Right atrium auricular region (tissue), 2 donors: ENCODE measurements at regions not wholly inside any gene's neighbourhood (a gene's known extent, or its start where the extent isn't known, plus 50 kb on each side); places are given as distances from the start of the nearest gene placed in this dataset.

Source experiments
- DNase-seq: peaks from one replicate; pipeline ENCODE4 v3.0.0-alpha.2; 2019; ENCODE audit warnings: low spot score
- H3K27ac ChIP-seq, 2 donors: fragments of 200-600 bp; sonication (generic); 1 replicate in 1 of 2; 2 replicates in 1 of 2; pipeline ENCODE4 v1.5.1; 2016 to 2019
- H3K27me3 ChIP-seq, 2 donors: fragments of 200-600 bp; sonication (generic); one replicate each; pipeline versions ENCODE4 v1.5.1 to v1.6.0; 2017 to 2019
- H3K36me3 ChIP-seq: fragments of 200-600 bp; sonication (generic); one replicate; pipeline ENCODE4 v1.5.1; 2016
- H3K4me1 ChIP-seq, 2 donors: fragments of 200-600 bp; sonication (generic); one replicate each; pipeline versions ENCODE4 v1.5.1 to v1.6.0; 2017 to 2019
- H3K4me3 ChIP-seq, 2 donors: fragments of 200-600 bp; sonication (generic); 1 replicate in 1 of 2; 2 replicates in 1 of 2; pipeline ENCODE4 v1.5.1; 2017 to 2019; ENCODE audit warnings: mild to moderate bottlenecking in 1 of 2, moderate library complexity in 1 of 2
- H3K9me3 ChIP-seq, 2 donors: fragments of 200-600 bp; sonication (generic); one replicate each; pipeline ENCODE4 v1.5.1; 2019
- TF ChIP-seq, protein P1 (sequence below), 2 donors: fragments of 200-600 bp; sonication (generic); IDR thresholded peaks; one replicate each; pipeline ENCODE4 v1.5.1; 2019; ENCODE audit warnings: antibody characterized with exemption in 2 of 2

DNA sequence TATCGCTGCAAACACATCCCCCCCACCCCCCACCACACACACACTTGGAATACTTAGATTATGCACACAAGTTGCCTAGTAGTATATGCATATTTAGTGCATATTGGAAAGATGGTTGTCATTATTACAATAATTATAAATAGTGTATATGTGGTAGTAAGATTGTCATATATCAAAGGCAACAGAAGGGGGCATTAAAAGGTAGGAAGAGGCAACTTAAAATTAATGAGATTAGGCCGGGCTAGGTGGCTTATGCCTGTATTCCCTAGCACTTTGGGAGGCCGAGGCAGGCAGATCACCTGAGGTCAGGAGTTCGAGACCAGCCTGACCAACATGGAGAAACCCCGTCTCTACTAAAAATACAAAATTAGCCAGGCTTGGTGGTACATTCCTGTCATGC is 52.1 kb downstream of the GSC start:
- Histone ChIP-seq H3K4me3 (no peak overlapping the region), H3K27me3 (no peaks in the 10 kb centered on the region), H3K4me1 (no peaks in the 10 kb centered on the region), H3K9me3 (no peaks in the 10 kb centered on the region), H3K36me3 (no peaks in the 10 kb centered on the region), H3K27ac (no peak overlapping the region)
- DNase-seq: no peak
- TF ChIP-seq, protein P1, sequence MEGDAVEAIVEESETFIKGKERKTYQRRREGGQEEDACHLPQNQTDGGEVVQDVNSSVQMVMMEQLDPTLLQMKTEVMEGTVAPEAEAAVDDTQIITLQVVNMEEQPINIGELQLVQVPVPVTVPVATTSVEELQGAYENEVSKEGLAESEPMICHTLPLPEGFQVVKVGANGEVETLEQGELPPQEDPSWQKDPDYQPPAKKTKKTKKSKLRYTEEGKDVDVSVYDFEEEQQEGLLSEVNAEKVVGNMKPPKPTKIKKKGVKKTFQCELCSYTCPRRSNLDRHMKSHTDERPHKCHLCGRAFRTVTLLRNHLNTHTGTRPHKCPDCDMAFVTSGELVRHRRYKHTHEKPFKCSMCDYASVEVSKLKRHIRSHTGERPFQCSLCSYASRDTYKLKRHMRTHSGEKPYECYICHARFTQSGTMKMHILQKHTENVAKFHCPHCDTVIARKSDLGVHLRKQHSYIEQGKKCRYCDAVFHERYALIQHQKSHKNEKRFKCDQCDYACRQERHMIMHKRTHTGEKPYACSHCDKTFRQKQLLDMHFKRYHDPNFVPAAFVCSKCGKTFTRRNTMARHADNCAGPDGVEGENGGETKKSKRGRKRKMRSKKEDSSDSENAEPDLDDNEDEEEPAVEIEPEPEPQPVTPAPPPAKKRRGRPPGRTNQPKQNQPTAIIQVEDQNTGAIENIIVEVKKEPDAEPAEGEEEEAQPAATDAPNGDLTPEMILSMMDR (IDR thresholded peaks at IDR 0.05): no peak

DNA sequence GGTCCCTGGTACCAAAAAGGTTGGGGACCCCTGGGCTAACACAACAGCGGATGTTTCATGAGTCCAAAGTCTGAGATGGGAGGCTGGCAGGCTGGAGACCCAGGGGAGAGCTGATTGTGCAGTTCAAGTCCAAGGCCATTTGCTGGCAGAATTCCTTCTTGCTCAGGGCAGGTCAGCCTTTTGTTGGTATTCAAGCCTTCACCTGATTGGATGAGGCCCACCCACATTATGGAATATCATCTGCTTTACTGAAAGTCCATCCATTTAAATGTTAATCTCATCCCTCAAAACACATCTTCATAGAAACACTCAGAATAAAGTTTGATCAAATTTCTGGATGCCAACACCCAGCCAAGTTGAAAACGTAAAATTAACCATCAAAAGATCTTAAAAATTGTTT is 52.9 kb downstream of the GSC start:
- Histone ChIP-seq H3K27ac (no peak overlapping the region), H3K4me1 (no peaks in the 10 kb centered on the region), H3K4me3 (no peak overlapping the region), H3K9me3 (no peaks in the 10 kb centered on the region), H3K36me3 (no peaks in the 10 kb centered on the region), H3K27me3 (no peaks in the 10 kb centered on the region)
- no peak for DNase-seq
- TF ChIP-seq, protein P1 (IDR thresholded peaks at IDR 0.05): no peak

DNA sequence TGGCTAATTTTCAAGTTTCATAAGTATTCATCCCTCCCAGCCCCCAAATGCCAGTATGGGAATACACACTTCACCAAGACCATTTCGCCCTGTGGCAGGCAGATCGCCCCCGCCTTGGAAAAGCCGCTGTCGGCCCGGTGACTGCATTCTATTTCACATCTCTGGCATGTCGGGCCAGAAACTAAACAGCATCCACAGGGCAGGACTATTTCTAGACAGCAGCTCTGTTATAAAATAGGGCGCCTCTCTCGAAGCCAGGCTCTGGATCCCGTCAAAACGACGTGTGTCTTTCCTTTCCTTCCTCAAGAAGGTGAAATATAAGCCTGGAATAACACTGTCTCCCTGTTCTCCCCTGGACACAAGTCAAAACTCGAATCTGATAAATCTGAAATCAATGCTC is 56.8 kb downstream of the GSC start:
- no peak for DNase-seq
- Histone ChIP-seq H3K27me3 (no peaks in the 10 kb centered on the region), H3K36me3 (no peaks in the 10 kb centered on the region), H3K4me1 (no peaks in the 10 kb centered on the region), H3K27ac (no peak overlapping the region), H3K4me3 (no peak overlapping the region), H3K9me3 (no peaks in the 10 kb centered on the region)
- TF ChIP-seq, protein P1 (IDR thresholded peaks at IDR 0.05): no peak

DNA sequence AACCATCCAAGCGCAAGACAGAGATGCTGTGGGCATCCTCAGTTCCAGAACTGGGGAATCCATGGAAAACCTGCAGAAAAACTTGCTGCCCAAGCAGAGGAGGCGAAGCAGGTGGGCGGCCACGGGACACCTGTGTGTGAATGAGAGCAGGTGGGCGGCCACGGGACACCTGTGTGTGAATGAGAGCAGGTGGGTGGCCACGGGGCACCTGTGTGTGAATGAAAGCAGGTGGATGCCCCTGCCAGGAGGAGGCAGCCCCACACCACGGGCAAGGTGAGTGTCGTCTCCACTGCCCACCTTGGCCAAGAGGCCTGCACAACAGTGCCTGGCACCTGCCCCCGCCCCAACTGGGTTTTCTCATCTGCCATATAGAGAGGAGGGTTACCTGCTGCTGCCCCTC is 59.2 kb downstream of the GSC start:
- Histone ChIP-seq H3K36me3 (no peaks in the 10 kb centered on the region), H3K4me3 (no peak overlapping the region), H3K4me1 (no peaks in the 10 kb centered on the region), H3K27me3 (no peaks in the 10 kb centered on the region), H3K9me3 (no peaks in the 10 kb centered on the region), H3K27ac (no peak overlapping the region)
- DNase-seq: no peak
- TF ChIP-seq, protein P1 (IDR thresholded peaks at IDR 0.05): no peak

DNA sequence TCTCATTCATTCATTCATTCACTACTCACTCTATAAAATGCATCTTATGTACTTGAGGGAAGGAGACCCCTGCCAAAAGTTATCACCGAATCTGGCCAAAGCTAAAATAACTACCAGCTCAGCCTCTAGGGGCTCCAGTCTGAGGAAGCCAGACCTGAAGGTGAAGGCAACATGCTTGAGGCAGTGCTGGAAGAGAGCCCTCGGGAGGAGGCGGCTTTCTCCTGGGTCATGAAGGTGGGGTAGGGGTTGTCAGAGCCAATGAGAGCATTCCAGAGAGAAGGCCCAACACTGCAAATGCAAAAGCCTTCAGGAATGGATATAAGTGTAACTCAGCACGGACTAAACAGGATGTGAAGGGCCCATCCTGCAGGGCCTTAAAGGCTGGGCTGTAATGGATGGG is 62.4 kb downstream of the GSC start:
- Histone ChIP-seq H3K27me3 (no peaks in the 10 kb centered on the region), H3K27ac (no peak overlapping the region), H3K4me1 (no peaks in the 10 kb centered on the region), H3K36me3 (no peaks in the 10 kb centered on the region), H3K4me3 (no peak overlapping the region), H3K9me3 (no peaks in the 10 kb centered on the region)
- TF ChIP-seq, protein P1 (IDR thresholded peaks at IDR 0.05): no peak
- DNase-seq: no peak

DNA sequence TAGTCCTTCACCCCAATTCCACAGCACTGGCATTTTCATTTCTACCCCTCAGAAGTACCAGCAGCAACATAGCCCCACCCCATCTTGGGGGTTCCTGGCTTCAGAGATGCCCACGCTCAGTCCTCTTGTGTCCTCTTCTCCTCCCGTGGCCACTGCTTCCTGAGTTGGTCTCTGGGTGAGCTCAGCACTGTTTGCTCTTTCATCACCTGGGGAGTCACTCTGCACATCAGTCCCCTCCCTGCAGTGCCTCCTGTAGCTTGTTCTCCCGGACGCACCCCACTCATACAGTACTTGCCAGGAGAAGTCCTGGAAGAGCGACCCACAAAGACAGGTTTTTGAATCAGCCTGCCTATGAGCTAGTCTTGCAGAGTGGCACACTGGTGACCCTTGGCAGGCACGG is 63.8 kb downstream of the GSC start:
- H3K36me3 ChIP-seq: no peaks in the 10 kb centered on the region
- no peak overlapping the region for H3K4me3 ChIP-seq
- H3K9me3 ChIP-seq: no peaks in the 10 kb centered on the region
- no peaks in the 10 kb centered on the region for H3K4me1 ChIP-seq
- no peak for DNase-seq
- TF ChIP-seq, protein P1 (IDR thresholded peaks at IDR 0.05): no peak
- no peak overlapping the region for H3K27ac ChIP-seq
- no peaks in the 10 kb centered on the region for H3K27me3 ChIP-seq
